ENCODE measurements at regions not wholly inside any gene's neighbourhood (a gene's known extent, or its start where the extent isn't known, plus 50 kb on each side); places are given as distances from the start of the nearest gene placed in this dataset.

DNA sequence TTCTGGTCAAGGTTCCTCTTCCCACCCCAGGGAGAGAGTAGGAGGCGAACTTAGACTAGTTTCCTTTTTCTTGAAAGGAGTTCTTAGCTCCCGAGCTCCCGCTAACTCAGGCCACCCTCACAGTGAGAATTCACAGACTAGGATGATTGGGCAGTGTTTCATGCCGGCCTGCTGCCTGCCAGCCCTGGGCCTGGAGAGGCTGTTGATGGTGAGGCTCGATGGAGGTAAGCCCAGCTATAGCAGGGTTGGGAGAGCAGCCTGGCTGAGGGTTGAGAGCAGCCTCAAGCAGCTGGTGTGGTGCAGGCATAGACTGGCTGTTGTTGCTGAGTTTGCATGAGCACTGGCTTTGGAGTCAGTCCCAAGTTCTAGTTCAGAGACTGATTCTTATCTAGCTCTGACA, 274.4 kb downstream of the MATN1 start:
- TF ChIP-seq JUND (IDR thresholded peaks at IDR 0.05): no peak
- TF ChIP-seq, protein P1, sequence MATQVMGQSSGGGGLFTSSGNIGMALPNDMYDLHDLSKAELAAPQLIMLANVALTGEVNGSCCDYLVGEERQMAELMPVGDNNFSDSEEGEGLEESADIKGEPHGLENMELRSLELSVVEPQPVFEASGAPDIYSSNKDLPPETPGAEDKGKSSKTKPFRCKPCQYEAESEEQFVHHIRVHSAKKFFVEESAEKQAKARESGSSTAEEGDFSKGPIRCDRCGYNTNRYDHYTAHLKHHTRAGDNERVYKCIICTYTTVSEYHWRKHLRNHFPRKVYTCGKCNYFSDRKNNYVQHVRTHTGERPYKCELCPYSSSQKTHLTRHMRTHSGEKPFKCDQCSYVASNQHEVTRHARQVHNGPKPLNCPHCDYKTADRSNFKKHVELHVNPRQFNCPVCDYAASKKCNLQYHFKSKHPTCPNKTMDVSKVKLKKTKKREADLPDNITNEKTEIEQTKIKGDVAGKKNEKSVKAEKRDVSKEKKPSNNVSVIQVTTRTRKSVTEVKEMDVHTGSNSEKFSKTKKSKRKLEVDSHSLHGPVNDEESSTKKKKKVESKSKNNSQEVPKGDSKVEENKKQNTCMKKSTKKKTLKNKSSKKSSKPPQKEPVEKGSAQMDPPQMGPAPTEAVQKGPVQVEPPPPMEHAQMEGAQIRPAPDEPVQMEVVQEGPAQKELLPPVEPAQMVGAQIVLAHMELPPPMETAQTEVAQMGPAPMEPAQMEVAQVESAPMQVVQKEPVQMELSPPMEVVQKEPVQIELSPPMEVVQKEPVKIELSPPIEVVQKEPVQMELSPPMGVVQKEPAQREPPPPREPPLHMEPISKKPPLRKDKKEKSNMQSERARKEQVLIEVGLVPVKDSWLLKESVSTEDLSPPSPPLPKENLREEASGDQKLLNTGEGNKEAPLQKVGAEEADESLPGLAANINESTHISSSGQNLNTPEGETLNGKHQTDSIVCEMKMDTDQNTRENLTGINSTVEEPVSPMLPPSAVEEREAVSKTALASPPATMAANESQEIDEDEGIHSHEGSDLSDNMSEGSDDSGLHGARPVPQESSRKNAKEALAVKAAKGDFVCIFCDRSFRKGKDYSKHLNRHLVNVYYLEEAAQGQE (IDR thresholded peaks at IDR 0.05; ENCODE audit: low read depth): no peak
- TF ChIP-seq, protein P2, sequence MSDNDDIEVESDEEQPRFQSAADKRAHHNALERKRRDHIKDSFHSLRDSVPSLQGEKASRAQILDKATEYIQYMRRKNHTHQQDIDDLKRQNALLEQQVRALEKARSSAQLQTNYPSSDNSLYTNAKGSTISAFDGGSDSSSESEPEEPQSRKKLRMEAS (IDR thresholded peaks at IDR 0.05): no peak
- no peak for TF ChIP-seq ZNF274 (IDR thresholded peaks at IDR 0.05; ENCODE audit: low read depth, low read length)
- TF ChIP-seq, protein P3, sequence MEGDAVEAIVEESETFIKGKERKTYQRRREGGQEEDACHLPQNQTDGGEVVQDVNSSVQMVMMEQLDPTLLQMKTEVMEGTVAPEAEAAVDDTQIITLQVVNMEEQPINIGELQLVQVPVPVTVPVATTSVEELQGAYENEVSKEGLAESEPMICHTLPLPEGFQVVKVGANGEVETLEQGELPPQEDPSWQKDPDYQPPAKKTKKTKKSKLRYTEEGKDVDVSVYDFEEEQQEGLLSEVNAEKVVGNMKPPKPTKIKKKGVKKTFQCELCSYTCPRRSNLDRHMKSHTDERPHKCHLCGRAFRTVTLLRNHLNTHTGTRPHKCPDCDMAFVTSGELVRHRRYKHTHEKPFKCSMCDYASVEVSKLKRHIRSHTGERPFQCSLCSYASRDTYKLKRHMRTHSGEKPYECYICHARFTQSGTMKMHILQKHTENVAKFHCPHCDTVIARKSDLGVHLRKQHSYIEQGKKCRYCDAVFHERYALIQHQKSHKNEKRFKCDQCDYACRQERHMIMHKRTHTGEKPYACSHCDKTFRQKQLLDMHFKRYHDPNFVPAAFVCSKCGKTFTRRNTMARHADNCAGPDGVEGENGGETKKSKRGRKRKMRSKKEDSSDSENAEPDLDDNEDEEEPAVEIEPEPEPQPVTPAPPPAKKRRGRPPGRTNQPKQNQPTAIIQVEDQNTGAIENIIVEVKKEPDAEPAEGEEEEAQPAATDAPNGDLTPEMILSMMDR (IDR thresholded peaks at IDR 0.05 in 2 of 3, conservative IDR thresholded peaks at IDR 0.05 in 1 of 3; ENCODE audit: borderline replicate concordance in 1 of 3, insufficient read depth in 1 of 3, low read depth in 2 of 3, low read length in 2 of 3): no peak
- TF ChIP-seq SP1 (IDR thresholded peaks at IDR 0.05; ENCODE audit: low read depth): no peak
- TF ChIP-seq POLR2AphosphoS5 (IDR thresholded peaks at IDR 0.05; ENCODE audit: low read depth, low read length): no peak
- TF ChIP-seq EZH2 (IDR thresholded peaks at IDR 0.05): no peak
- TF ChIP-seq EGR1 (IDR thresholded peaks at IDR 0.05; ENCODE audit: low read depth): no peak
- TF ChIP-seq, protein P4, sequence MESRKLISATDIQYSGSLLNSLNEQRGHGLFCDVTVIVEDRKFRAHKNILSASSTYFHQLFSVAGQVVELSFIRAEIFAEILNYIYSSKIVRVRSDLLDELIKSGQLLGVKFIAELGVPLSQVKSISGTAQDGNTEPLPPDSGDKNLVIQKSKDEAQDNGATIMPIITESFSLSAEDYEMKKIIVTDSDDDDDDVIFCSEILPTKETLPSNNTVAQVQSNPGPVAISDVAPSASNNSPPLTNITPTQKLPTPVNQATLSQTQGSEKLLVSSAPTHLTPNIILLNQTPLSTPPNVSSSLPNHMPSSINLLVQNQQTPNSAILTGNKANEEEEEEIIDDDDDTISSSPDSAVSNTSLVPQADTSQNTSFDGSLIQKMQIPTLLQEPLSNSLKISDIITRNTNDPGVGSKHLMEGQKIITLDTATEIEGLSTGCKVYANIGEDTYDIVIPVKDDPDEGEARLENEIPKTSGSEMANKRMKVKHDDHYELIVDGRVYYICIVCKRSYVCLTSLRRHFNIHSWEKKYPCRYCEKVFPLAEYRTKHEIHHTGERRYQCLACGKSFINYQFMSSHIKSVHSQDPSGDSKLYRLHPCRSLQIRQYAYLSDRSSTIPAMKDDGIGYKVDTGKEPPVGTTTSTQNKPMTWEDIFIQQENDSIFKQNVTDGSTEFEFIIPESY (IDR thresholded peaks at IDR 0.05; ENCODE audit: extremely low read depth, insufficient replicate concordance, low read length): no peak
- no peak for TF ChIP-seq POLR2A (IDR thresholded peaks at IDR 0.05; ENCODE audit: borderline replicate concordance, extremely low read depth, insufficient read depth, insufficient read length)
- TF ChIP-seq SIN3A (IDR thresholded peaks at IDR 0.05; ENCODE audit: low read depth): no peak

All from HCT116 (cell line).